Stimulated activated CD8-positive, alpha-beta memory T cell treated with anti-CD3 and anti-CD28 coated beads, Interleukin-7, amount 100 ng/mL, for 4 hours (primary cell): ENCODE measurements at regions not wholly inside any gene's neighbourhood (a gene's known extent, or its start where the extent isn't known, plus 50 kb on each side); places are given as distances from the start of the nearest gene placed in this dataset.

Source experiments
- DNase-seq, 2 donors: peaks; one replicate each; pipeline ENCODE4 v3.0.0-alpha.2; 2020; ENCODE audit warnings: low read depth in 2 of 2

DNA sequence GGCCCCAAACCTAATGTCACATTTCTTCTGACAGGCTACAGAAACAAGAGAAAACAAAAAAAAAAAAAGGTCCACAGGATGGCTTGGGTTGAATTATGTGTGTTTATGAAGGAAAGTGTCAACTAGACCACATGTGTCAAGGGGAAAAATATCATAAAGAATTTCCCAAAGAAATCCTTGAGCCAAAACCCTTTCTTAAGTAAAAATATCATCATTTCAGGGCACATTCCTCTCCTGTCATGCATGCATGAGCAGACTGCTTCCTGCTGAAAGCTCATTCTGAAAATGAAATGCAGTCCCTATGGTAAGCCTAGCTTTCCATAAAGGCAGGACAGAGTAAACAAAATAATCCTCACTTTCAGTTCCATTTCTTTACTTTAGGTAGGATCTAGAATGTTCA lies 85.7 kb upstream of the RBBP8 start:
- DNase-seq = no peak

DNA sequence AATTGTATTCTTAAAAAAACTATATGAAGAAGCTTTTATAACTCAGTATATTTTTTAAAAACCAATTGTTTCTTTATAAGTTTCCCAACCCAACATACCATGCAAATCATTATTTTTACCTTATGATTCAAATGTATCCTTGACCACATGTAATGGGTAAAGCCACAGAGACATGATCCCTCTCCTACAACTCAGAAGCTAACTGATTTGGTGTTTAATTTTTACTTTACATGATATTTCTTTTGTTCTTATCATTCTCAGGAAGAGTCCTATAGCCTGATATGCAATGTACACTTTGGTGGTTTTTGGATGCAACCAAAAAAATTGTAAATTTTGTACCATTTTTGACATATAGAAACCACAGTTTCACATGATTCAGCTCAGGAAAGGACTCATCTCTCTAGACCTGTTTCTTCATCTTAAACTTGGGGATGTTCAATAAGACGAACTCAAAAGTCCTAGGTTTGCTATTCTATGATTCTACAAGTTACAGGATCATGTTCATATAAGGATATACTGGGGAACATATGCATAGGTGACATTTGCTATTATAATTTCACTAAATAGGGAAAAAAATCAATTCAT lies 85.2 kb upstream of the RBBP8 start:
- no peak for DNase-seq

DNA sequence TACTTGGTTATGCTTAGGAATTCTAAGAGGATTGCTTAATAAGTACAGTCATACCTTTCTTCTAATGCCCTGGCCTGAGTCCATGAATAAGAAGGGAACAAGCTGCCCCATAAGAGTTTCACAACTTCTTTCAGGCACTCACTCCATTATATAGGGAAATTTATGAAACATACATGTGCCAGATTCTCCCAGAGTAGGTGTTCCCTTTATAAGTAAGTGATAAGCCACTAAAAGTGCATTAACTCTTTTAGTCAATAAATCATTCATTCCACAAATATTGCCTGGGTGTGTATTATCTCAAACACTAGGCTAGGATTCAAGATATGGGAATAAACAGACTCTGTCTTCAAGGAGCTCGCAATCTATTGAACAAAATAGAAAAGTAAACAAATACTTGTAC lies 84.5 kb upstream of the RBBP8 start:
- DNase-seq = no peak

DNA sequence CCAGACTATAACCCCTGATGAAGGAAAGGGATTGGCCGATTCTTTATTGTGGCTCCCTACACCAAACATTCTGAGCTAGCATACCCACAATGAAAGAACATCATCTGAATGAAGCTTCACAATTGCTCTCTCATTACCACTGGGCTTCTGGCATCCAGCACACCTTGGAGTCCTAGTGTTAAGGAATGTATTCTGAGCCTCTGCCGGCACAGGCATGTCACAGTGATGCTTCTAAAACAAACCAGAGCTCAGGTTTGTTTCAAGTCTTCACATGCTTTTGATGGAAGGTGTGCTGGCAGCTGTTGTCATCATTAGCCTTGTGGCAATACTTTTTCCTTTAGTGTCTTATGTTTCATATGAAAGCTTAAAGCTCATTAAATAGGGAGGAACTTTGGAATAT lies 76.3 kb upstream of the RBBP8 start:
- DNase-seq = no peak

DNA sequence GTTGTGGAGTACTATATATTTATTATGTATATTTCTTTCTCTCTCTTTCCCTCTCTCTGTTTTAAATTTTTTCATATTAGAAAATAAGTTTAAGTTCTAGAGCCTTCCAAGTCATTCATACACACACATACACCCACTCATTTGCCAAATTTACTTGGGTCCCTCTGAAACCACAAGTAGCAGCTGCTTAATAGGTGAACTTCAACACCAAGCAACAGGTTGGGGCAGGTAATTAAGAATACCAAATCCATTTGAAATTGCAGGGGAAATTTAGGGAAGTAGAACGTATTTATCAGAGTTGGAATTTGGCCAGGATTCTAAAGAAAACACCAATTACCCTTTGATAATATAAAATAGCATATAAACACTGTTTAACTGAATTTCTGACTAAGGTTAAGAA lies 75.0 kb upstream of the RBBP8 start:
- no peak for DNase-seq

DNA sequence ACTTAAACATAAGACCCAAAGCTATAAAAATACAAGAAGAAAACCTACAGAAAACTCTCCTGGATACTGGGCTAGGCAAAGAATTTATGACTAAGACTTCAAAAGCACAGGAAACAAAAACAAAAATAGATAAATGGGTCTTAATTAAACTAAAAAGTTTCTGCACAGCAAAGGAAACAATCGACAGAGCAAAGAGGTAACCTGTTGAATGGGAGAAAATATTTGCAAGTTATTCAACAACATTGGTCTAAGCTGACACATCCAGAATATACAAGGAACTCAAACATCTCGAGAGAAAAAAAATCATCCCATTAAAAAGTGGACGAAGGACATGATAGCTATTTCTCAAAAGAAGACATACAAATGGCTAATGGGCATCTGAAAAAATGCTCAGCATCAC lies 72.3 kb upstream of the RBBP8 start:
- DNase-seq = no peak

DNA sequence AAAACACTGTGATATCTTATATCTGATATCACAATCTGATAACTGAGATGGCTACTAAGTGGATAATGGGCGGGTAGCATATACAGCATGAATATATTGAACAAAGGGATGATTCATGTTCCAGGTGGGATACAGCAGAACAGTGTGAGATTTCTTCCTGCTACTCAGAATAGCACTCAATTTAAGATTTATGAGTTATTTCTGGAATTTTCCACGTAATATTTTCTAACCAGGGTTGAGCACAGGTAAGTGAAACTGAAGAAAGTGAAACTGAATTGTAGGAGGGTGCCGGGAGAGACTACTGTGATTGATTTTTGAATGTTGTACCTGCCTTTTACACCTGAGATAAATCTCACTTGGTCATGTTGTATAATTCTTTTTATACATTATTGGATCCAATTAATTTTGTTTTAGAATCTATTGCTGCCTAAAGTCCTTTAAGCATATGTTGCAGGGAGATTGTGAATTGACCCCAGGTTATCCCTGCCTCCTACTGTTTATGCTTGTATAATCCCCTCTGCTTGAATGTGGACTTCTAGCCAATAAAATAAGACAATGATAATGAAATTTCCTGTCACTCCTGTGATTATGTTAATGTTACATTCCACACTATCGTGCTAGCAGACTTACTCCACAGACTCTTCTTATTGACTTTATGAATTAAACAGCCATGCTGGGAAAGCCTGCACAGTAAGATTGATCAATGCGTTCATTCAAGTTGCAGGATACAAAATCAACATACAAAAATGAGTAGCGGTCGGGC lies 67.6 kb upstream of the RBBP8 start:
- no peak for DNase-seq

DNA sequence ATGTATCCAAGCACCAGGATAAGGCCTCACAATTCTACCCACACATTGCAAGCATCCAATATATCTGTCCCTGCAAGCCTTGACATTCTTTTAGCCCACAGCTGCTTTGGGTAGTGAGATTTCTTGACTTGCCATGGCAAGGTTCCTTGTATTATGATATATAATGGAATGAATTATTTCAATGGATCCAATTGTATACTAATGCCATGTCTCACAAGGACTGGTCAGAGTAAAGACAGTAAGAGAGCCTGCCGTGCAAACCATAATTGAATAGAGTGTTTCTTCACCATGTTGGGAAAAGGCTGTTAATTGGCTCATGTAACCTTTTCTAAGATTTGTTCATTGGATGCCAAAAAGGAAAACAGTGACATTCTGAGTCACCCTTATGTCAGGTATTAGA lies 64.3 kb upstream of the RBBP8 start:
- DNase-seq = no peak

DNA sequence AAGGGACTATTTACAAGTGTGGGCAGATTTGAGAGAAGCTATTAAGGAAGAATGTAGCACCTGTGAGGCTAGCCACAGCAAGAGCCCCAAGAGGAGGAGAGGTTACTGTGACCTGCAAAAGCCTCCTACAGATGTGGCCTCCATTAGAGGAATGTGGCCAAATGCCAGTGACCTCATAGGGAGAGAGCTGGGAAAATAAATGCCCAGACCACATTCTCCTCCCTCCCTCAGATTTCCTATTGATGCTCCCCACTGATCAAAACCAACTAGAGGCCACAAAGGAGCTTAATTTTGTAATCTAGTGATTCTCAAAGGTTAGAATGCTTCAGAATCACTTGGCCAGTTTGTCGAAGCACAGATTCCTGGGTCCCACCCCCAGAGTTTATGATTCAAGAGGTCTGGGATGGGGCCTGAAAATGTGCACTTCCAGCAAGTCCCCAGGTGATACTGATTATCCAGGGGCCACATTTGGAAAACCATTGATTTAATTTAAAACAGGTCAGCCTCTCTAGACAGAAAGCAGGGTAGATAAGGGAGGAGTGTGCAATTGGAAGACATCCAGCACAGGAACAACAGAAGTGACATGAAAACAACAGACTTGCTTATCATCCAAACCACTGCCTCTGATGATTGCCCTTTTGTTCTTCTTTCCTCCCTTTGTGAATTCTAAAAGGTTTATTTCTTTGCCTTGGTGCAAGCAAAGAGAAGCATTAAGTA lies 61.2 kb upstream of the RBBP8 start:
- DNase-seq = no peak

DNA sequence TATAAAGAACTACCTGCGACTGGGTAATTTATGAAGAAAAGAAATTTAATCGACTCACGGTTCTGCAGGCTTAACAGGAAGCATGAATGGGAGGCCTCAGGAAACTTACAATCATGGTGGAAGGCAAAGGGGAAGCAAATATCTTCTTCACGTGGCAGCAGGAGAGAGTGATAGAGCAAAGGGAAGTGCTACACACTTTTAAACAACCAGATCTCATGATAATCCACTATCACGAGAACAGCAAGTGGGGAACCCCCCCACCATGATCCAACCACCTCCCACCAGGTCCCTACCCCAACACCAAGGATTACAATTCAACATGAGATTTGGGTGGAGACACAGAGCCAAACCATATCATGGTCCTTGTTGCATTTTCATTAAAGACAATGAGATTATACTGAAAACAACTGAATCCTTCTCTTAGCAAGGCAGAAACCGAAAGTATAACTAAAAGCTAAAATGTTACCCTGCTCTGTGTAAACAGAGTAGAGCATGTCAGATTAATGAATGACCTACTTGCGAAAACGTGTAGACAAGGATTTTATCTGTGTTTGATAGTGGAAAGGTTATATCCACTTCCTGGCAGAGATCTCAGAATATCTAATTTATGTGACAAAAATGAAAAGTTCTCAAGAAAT lies 60.1 kb upstream of the RBBP8 start:
- no peak for DNase-seq

DNA sequence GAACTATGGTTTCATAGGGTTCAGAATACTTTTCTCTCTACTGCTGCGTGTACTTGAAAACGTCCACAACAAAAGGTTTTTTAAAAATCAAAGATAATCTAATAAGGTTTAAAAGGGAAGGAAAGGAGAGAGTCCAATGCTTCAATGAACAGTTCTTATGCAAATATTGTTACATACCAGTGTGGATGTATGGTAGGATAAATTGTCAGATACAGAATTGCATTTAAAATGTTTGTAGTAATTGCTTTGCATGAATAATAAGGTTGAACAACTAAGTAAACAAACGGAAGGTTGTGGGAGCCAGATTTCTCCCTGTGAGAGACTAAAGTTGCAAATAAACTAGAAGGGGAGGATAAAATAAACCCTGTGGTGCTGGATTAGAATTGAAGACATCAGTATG lies 53.8 kb upstream of the RBBP8 start:
- DNase-seq = no peak

DNA sequence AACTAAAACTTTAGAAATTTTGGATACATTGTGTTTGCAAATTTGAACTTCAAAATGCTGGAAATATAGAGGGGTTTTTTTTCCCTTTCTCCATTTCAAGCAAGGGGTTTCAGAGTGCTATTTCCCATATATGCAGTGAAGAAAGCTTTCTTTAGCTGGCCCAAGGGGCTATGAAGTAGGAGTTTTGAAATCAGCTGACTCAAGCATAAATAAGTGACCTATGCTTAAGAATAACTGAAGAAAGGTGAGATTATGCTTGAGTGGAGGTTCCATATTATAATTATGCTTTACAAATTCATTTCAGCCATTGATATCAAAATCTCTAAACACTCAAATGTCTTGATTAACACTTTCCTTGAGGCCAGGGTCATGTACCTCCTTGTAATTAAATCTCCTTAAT lies 51.0 kb upstream of the RBBP8 start:
- no peak for DNase-seq

DNA sequence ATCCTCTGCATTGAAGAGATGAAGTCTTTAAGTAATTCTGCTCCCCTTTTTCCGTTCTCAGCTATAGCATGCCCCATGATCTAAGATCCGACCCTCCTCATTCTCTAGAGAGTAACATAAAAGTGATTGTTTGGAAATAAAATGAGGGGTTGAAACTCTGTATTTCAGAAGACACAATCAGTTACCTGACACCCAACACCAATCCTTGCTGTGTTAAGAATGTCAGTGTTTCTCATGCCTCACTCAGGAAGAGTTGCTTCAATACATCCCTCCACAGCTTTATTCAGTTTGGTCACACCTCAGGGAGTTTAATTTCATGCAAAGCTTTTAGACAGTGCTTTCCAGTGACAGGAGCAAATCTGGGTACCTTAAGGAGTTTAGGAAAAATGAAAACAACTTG lies 49.9 kb upstream of the RBBP8 start:
- DNase-seq = no peak
